ENCODE measurements at regions not wholly inside any gene's neighbourhood (a gene's known extent, or its start where the extent isn't known, plus 50 kb on each side); places are given as distances from the start of the nearest gene placed in this dataset.
"Not testable (repeated sequence)": the region's sequence is repeated elsewhere in the genome, so short reads cannot be mapped to it uniquely, and the experiment has no call there.

DNA sequence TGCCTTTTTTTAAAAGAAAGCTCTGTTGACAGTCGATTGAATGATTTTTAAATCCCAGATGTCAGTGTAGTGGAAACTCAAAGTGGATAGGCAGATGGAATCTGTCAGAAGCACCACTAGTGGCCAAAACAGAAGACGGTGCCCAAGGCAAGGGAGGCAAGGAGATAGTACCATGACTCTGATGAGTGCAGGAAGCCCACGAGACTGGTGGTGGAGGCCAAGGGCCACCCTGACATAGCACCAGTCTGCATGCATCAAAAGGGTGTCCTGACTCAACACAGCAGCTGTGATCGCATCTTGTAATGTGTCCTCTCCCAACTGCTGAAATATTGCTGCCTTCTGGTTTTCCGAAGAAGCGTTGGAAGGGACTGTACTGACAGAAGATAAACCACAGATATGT lies 124.1 kb upstream of the PAPPA2 start:
- no peaks in the 10 kb centered on the region for H3K9me3 ChIP-seq (ENCODE audit: control insufficient read depth, insufficient read depth, low read length)
- no peaks in the 10 kb centered on the region for H3K4me1 ChIP-seq (ENCODE audit: control insufficient read depth, insufficient read depth, low read length)
- peak in 1 of 6 donors; percentile 51 for DNase-seq (ENCODE audit: low read depth in 4 of 6, low spot score in 6 of 6)
- no peak overlapping the region for H3K4me3 ChIP-seq (ENCODE audit: low read depth, low read length)
- H3K27me3 ChIP-seq (ENCODE audit: control insufficient read depth, insufficient read depth, low read length) = no peaks in the 10 kb centered on the region
- H3K36me3 ChIP-seq (ENCODE audit: control insufficient read depth, insufficient read depth, low read length) = no peaks in the 10 kb centered on the region
- 89% methylated on average over 6 of the region's 6 CpGs for WGBS (ENCODE audit: insufficient coverage)
- no peak overlapping the region for H3K27ac ChIP-seq (ENCODE audit: low read depth, low read length)

DNA sequence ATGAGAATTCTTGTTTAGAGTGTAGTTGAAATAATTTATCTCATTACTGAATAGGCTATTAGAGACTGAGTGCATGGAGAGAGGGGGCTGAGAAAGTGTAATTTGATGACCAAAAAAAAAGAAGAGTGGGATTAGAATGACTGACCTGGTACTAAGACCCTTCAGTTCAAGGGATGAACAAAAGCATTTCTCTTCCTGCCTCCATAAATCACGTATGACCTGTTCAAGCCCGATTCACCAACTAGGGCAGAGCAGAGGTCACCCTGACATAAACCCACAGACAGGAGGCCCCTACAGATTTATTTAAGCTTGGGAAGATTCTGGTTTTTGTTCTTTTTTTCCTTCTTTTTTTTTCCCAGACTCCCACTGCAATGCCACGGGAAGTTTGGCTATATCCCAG lies 123.7 kb upstream of the COP1 start:
- H3K4me1 ChIP-seq (ENCODE audit: control insufficient read depth, insufficient read depth, low read length) = no peaks in the 10 kb centered on the region
- DNase-seq (ENCODE audit: low read depth in 4 of 6, low spot score in 6 of 6) = peak in 1 of 6 donors; percentile 9
- no peak overlapping the region for H3K4me3 ChIP-seq (ENCODE audit: low read depth, low read length)

DNA sequence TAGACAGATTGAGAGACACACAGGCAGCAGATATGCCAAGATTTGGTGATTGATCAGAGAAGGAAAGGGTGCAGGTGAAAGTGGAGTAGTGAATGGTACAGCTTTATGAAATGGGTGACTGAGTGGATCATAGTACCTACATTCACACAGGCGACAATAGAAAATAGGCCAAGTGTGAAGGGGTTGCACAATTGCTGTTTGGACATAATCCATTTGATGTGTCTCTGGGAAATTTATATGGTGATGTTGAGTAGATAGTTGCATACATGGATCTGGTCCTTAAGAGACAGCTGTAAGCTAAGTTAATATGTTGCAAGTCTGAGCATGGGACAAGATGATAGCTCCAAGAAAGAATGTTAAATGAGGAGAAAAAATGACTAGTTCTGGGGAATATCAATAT lies 118.6 kb upstream of the COP1 start:
- no peak for DNase-seq (ENCODE audit: low read depth in 4 of 6, low spot score in 6 of 6)
- Histone ChIP-seq H3K27me3 (ENCODE audit: control insufficient read depth, insufficient read depth, low read length) (no peaks in the 10 kb centered on the region), H3K4me1 (ENCODE audit: control insufficient read depth, insufficient read depth, low read length) (no peaks in the 10 kb centered on the region), H3K36me3 (ENCODE audit: control insufficient read depth, insufficient read depth, low read length) (no peaks in the 10 kb centered on the region), H3K9me3 (ENCODE audit: control insufficient read depth, insufficient read depth, low read length) (no peaks in the 10 kb centered on the region), H3K27ac (ENCODE audit: low read depth, low read length) (no peak overlapping the region), H3K4me3 (ENCODE audit: low read depth, low read length) (no peak overlapping the region)
- WGBS (ENCODE audit: insufficient coverage) = no CpG with 5 or more reads among the region's 1 CpG

More for the DNA sequence above, 123.7 kb upstream of the COP1 start:
- 20% methylated on average over 1 of the region's 3 CpGs for WGBS (ENCODE audit: insufficient coverage)
- no peak overlapping the region for H3K27ac ChIP-seq (ENCODE audit: low read depth, low read length)
- H3K36me3 ChIP-seq (ENCODE audit: control insufficient read depth, insufficient read depth, low read length) = no peaks in the 10 kb centered on the region
- no peaks in the 10 kb centered on the region for H3K9me3 ChIP-seq (ENCODE audit: control insufficient read depth, insufficient read depth, low read length)
- H3K27me3 ChIP-seq (ENCODE audit: control insufficient read depth, insufficient read depth, low read length) = no peaks in the 10 kb centered on the region

DNA sequence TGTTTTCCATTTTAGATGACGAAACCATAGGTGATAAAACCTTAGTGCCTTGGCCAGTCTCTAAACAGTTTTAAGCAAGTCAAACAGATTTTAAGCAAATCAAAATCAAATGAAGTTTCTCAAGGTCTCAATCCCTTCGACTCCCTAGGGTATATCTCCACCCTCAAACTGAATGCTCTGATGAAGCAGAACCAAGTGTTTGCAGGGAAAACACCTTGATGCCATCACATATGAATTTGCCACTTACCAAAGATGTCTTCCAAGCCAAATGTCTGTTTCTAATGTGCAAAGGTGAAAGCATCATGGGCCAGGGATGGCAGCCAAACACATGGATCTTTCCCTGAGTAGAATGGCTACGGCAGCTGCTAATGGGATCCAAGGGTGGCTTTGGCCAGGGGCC lies 116.4 kb upstream of the COP1 start:
- 93% methylated on average over 2 of the region's 3 CpGs for WGBS (ENCODE audit: insufficient coverage)
- H3K4me1 ChIP-seq (ENCODE audit: control insufficient read depth, insufficient read depth, low read length) = no peaks in the 10 kb centered on the region
- H3K27me3 ChIP-seq (ENCODE audit: control insufficient read depth, insufficient read depth, low read length) = no peaks in the 10 kb centered on the region

DNA sequence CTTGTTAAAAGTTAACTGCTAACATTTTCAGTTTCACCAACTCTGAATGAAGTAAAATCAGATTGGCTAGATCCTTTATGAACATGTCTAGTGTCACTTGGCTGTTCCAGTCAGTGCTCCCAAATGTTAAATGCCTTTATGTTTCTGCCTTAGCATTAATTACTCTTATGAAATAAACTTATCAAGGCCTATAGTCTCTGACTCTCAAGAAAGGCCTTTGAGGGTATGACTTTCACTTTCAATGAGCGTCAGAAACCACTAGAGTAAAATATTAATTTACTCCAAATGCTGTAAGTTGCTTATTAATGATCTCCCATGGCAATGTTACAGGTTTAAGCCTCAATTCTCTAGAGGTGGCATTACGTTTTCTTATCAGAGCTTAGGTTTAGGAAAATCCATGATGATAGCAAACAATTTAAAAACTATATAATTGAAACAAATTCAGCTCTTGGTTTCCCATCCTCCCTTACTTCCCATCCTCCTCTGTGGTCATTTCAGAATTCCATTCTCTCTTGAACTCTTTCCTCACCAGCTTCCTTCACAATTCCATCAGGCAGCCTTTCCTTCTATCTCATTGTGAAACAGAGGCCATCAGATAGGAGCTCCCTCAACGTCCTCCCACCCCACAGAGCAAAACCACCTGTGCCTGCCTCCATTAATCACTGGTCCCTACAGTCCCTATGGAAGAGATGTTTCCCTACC lies 108.6 kb upstream of the COP1 start:
- H3K27ac ChIP-seq (ENCODE audit: low read depth, low read length) = no peak overlapping the region
- peaks cover 1% of the 10 kb centered on the region for H3K9me3 ChIP-seq (ENCODE audit: control insufficient read depth, insufficient read depth, low read length)
- H3K4me3 ChIP-seq (ENCODE audit: low read depth, low read length) = no peak overlapping the region
- H3K4me1 ChIP-seq (ENCODE audit: control insufficient read depth, insufficient read depth, low read length) = no peaks in the 10 kb centered on the region
- H3K27me3 ChIP-seq (ENCODE audit: control insufficient read depth, insufficient read depth, low read length) = no peaks in the 10 kb centered on the region
- no peaks in the 10 kb centered on the region for H3K36me3 ChIP-seq (ENCODE audit: control insufficient read depth, insufficient read depth, low read length)
- WGBS (ENCODE audit: insufficient coverage) = 43% methylated on average over 1 of the region's 3 CpGs
- DNase-seq (ENCODE audit: low read depth in 4 of 6, low spot score in 6 of 6) = no peak

More for the DNA sequence above, 116.4 kb upstream of the COP1 start:
- DNase-seq (ENCODE audit: low read depth in 4 of 6, low spot score in 6 of 6) = no peak
- Histone ChIP-seq H3K36me3 (ENCODE audit: control insufficient read depth, insufficient read depth, low read length) (no peaks in the 10 kb centered on the region), H3K27ac (ENCODE audit: low read depth, low read length) (no peak overlapping the region), H3K4me3 (ENCODE audit: low read depth, low read length) (no peak overlapping the region), H3K9me3 (ENCODE audit: control insufficient read depth, insufficient read depth, low read length) (no peaks in the 10 kb centered on the region)

DNA sequence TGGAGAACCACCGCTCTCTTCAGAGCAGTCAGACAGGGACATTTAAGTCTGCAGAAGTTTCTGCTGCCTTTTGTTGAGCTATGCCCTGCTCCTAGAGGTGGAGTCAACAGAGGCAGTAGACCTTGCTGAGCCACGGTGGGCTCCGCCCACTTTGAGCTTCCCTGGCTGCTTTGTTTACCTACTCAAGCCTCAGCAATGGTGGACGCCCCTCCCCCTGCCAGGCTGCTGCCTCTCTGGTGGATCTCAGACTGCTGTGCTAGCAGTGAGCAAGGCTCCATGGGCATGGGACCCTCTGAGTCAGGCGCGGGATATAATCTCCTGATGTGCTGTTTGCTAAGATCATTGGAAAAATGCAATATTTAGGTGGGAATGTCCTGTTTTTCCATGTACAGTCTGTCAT lies 89.5 kb upstream of the COP1 start:
- not testable (repeated sequence) for H3K9me3 ChIP-seq (ENCODE audit: control insufficient read depth, insufficient read depth, low read length)

DNA sequence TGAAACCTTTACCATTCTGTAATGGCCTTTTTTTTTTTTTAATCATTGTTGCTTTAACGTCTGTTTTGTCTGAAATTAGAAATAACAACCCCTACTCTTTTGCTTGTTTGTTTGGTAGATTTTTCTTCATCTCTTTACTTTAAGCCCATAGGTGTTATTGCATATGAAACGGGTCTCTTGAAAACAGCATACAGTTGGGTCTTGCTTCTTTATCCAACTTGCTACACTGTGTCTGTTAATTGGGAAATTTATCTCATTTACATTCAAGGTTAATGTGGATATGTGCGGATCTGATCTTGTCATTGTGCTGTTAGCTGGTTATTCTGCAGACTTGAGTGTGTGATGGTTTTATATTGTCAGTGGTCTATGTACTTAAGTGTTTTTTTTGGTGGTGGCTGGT lies 78.9 kb upstream of the COP1 start:
- WGBS (ENCODE audit: insufficient coverage) = no CpG with 5 or more reads among the region's 3 CpGs

More for the DNA sequence above, 89.5 kb upstream of the COP1 start:
- H3K36me3 ChIP-seq (ENCODE audit: control insufficient read depth, insufficient read depth, low read length); H3K27me3 ChIP-seq (ENCODE audit: control insufficient read depth, insufficient read depth, low read length); H3K27ac ChIP-seq (ENCODE audit: low read depth, low read length); DNase-seq (ENCODE audit: low read depth in 4 of 6, low spot score in 6 of 6); H3K4me3 ChIP-seq (ENCODE audit: low read depth, low read length); H3K4me1 ChIP-seq (ENCODE audit: control insufficient read depth, insufficient read depth, low read length): not testable (repeated sequence)
- WGBS (ENCODE audit: insufficient coverage) = 97% methylated on average over 5 of the region's 6 CpGs

DNA sequence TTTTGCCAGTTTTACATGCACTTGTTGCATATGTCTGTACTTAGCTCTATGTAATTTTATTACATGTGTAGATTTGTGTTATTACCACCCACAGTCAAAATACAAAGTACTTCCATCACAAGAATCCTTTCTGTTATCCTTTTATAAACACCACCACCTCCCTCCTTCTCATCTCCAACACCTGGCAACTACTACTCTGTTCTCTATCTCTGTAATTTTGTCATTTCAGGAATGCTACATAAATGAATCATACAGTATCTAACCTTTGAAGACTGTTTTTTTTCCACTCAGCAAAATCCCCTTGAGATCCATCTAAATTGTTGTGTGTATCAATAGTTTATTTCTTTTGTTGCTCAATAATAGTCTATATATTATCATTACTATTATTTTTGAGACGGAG lies 64.5 kb upstream of the COP1 start:
- H3K4me1 ChIP-seq (ENCODE audit: control insufficient read depth, insufficient read depth, low read length) = no peaks in the 10 kb centered on the region
- no CpG with 5 or more reads among the region's 1 CpG for WGBS (ENCODE audit: insufficient coverage)
- no peak overlapping the region for H3K4me3 ChIP-seq (ENCODE audit: low read depth, low read length)
- no peaks in the 10 kb centered on the region for H3K27me3 ChIP-seq (ENCODE audit: control insufficient read depth, insufficient read depth, low read length)
- no peak overlapping the region for H3K27ac ChIP-seq (ENCODE audit: low read depth, low read length)
- no peak for DNase-seq (ENCODE audit: low read depth in 4 of 6, low spot score in 6 of 6)
- peaks cover 2% of the 10 kb centered on the region for H3K9me3 ChIP-seq (ENCODE audit: control insufficient read depth, insufficient read depth, low read length)
- H3K36me3 ChIP-seq (ENCODE audit: control insufficient read depth, insufficient read depth, low read length) = no peaks in the 10 kb centered on the region

More for the DNA sequence above, 78.9 kb upstream of the COP1 start:
- H3K9me3 ChIP-seq (ENCODE audit: control insufficient read depth, insufficient read depth, low read length) = peaks cover 3% of the 10 kb centered on the region
- H3K27me3 ChIP-seq (ENCODE audit: control insufficient read depth, insufficient read depth, low read length) = no peaks in the 10 kb centered on the region
- DNase-seq (ENCODE audit: low read depth in 4 of 6, low spot score in 6 of 6) = no peak
- H3K4me1 ChIP-seq (ENCODE audit: control insufficient read depth, insufficient read depth, low read length) = no peaks in the 10 kb centered on the region
- H3K36me3 ChIP-seq (ENCODE audit: control insufficient read depth, insufficient read depth, low read length) = no peaks in the 10 kb centered on the region
- no peak overlapping the region for H3K27ac ChIP-seq (ENCODE audit: low read depth, low read length)
- H3K4me3 ChIP-seq (ENCODE audit: low read depth, low read length) = no peak overlapping the region

Measured in spinal cord (tissue), 9 donors.